Activated naive CD8-positive, alpha-beta T cell treated with anti-CD3 and anti-CD28 coated beads, Interleukin-2, amount 10 ng/mL, durations not matched to agents 7 days and 5 days (primary cell): ENCODE measurements at regions not wholly inside any gene's neighbourhood (a gene's known extent, or its start where the extent isn't known, plus 50 kb on each side); places are given as distances from the start of the nearest gene placed in this dataset.

Experiments used
- ATAC-seq: fragments of 150-1000 bp; cut with Tn5 transposase; one replicate; pipeline ENCODE4 v1.10.0; 2021; ENCODE audit warnings: low read depth, moderate library complexity
- POLR2A ChIA-PET: fragments of 350-600 bp; sonication (Branson Sonifier 250); formaldehyde crosslinking; loops from one replicate; lab custom pipeline; 2021; ENCODE audit warnings: antibody characterized with exemption; lab: Charles Lee
- DNase-seq: peaks from one replicate; pipeline ENCODE4 v3.0.0; 2021
- H3K27ac Mint-ChIP-seq: one replicate; pipeline ENCODE4 v1.8.0; 2022; ENCODE audit warnings: mild to moderate bottlenecking, mixed read lengths
- H3K27me3 Mint-ChIP-seq: one replicate; pipeline ENCODE4 v1.8.0; 2022; ENCODE audit warnings: mild to moderate bottlenecking, moderate library complexity, mixed read lengths
- H3K36me3 Mint-ChIP-seq: one replicate; pipeline ENCODE4 v1.8.0; 2021; ENCODE audit warnings: mild to moderate bottlenecking, mixed read lengths
- H3K4me1 Mint-ChIP-seq: one replicate; pipeline ENCODE4 v1.8.0; 2021; ENCODE audit warnings: mixed read lengths
- H3K4me3 Mint-ChIP-seq: one replicate; pipeline ENCODE4 v1.8.0; 2022; ENCODE audit warnings: mild to moderate bottlenecking, moderate library complexity, mixed read lengths
- H3K9me3 Mint-ChIP-seq: one replicate; pipeline ENCODE4 v1.8.0; 2021; ENCODE audit warnings: mixed read lengths

DNA sequence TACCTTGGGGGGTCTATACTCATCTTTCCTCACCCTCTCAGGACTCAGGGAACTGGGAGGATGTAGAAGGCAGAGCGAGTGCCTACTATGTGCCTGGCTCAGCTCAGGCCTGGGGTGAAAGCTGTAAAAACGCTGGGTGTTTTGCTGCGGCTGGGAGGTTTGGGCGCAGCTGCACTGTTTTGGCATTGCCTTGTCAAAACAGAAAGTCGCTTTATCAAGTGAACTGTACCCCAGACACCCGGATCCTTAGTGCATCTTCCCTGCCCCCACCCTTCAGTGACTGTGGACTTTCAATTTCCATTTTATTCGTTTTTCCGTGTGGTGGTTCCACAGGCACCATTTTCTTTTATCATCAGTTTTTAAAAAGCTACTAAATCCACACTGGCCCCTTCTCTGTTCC is 86.7 kb upstream of the ZNF716 start:
- H3K9me3 Mint-ChIP-seq, result peaks cover 29% of the 10 kb centered on the region
- H3K36me3 Mint-ChIP-seq, result peaks cover 2% of the 10 kb centered on the region
- no peak overlapping the region for H3K27ac Mint-ChIP-seq
- no peak for DNase-seq
- POLR2A ChIA-PET, result no interaction called here
- no peak overlapping the region for H3K4me3 Mint-ChIP-seq
- no peaks in the 10 kb centered on the region for H3K4me1 Mint-ChIP-seq
- H3K27me3 Mint-ChIP-seq, result no peaks in the 10 kb centered on the region
- ATAC-seq, result no peak

DNA sequence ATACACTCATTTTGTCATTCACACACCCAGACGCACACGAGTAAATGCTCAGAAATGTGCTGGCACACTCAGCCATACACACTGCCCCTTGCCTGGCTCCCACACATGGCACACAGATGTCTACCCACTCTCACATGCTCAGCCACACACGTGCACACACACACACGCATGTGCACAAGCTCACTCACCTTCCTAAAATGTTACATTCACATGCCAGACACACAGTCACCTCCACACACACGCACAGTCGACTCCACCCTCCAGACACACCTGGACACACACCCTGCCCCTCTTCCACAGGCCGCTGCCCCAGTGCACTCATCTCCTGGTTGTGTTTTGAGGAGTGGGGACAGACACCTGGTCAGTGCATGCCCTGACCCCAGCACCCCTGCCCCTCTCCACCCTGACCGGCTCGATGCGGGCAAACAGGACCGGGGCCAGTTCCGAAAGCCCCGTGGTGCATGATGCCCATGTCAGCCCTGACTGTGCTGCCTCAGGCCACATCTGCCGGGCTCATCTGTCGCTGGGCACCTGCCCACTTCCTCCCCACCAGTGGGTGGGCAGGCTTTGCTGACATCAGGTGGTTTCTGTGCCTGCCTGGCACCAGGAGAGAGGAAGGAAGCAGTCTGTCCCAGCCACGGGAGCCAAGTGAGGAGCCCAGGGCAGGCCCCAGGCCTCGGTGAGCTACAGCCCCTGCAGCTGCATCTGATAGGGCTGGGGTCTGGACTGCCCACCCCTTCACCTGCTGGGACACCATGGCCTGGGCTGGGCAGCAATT is 84.9 kb upstream of the ZNF716 start:
- Mint-ChIP-seq H3K9me3 (peaks cover 24% of the 10 kb centered on the region), H3K4me1 (no peaks in the 10 kb centered on the region), H3K36me3 (no peaks in the 10 kb centered on the region), H3K27me3 (no peaks in the 10 kb centered on the region), H3K27ac (no peak overlapping the region), H3K4me3 (no peak overlapping the region)
- DNase-seq, result no peak
- no peak for ATAC-seq
- POLR2A ChIA-PET, result no interaction called here

DNA sequence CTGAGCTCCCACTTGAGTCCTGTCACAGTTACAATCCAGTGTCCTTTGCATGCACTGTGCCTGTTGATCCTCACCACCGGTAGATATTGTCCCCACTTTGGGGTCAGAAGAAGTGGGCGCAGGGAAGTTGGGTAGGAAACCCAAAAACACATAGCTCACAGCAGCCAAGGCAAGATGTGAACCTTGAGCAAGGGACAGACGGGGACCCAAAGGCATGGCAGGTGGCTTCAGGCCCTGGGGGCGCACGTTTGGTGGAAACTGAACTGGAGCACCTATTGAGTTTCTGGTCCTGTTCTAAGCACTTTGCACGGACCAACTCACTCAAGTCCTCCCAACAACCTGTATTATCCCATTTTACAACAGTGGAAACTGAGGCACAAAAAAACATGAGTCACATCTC is 82.8 kb upstream of the ZNF716 start:
- no peak overlapping the region for H3K4me3 Mint-ChIP-seq
- no peaks in the 10 kb centered on the region for H3K4me1 Mint-ChIP-seq
- H3K36me3 Mint-ChIP-seq, result no peaks in the 10 kb centered on the region
- no peak overlapping the region for H3K27ac Mint-ChIP-seq
- no peak for DNase-seq
- ATAC-seq, result no peak
- POLR2A ChIA-PET, result no interaction called here
- no peaks in the 10 kb centered on the region for H3K27me3 Mint-ChIP-seq
- H3K9me3 Mint-ChIP-seq, result peaks cover 29% of the 10 kb centered on the region

DNA sequence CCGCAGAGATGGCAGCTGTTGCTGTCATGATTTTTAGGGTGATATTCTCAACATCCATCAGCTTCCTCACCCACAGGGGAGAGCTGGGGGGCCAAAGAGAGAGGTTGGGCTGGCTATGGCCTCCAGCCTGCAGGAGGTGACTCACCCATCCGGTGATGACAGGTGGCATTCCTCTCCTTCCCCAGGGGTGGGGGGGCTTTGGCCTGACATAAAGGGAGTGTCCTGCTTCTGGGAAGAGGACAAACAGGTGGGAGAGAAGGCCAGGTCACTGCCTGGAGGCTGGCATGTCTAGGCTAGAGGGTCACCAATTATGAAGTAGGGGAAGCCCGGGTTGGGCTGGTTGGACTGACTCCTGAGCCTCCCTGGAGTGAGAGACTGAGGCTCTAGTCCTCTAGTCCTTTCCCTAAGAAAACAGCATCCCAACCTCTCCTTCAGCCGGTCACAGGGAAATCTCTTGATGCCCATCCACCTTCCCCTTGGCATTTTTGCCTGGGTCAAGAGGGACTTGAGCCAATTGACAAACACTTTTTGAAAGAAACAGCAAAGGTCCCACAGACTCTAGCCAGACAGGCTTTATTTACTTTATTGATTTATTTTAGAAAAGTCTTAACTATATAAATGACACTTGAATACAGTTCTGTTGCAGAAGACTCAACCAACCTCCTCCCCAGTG is 79.8 kb upstream of the ZNF716 start:
- H3K27ac Mint-ChIP-seq, result no peak overlapping the region
- H3K36me3 Mint-ChIP-seq, result peaks cover 2% of the 10 kb centered on the region
- no peak overlapping the region for H3K4me3 Mint-ChIP-seq
- DNase-seq, result no peak
- POLR2A ChIA-PET, result no interaction called here
- H3K4me1 Mint-ChIP-seq, result no peaks in the 10 kb centered on the region
- peaks cover 38% of the 10 kb centered on the region for H3K9me3 Mint-ChIP-seq
- ATAC-seq, result no peak
- H3K27me3 Mint-ChIP-seq, result no peaks in the 10 kb centered on the region

DNA sequence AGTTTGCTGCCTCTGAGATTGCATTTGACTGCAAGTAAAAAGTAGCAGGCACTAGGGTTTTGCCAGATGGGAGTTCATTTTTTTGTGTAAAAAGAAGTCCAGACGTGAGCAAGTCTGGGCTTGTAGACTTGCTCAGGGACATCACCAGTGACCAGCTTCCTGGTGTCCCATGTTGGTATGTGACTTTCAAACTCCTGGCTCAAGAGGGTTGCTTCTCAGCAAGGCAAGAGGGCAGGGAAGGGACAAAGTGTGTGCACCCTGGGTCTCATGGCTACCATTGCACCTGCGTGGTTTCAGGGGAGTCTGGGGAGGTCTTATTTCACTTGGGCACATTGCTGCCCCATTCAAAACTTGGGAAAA is 79.3 kb upstream of the ZNF716 start:
- peaks cover 2% of the 10 kb centered on the region for H3K36me3 Mint-ChIP-seq
- no peak overlapping the region for H3K4me3 Mint-ChIP-seq
- ATAC-seq (no peak), DNase-seq (no peak)
- H3K4me1 Mint-ChIP-seq, result no peaks in the 10 kb centered on the region
- H3K27ac Mint-ChIP-seq, result no peak overlapping the region
- POLR2A ChIA-PET, result no interaction called here
- peaks cover 40% of the 10 kb centered on the region for H3K9me3 Mint-ChIP-seq
- H3K27me3 Mint-ChIP-seq, result no peaks in the 10 kb centered on the region

DNA sequence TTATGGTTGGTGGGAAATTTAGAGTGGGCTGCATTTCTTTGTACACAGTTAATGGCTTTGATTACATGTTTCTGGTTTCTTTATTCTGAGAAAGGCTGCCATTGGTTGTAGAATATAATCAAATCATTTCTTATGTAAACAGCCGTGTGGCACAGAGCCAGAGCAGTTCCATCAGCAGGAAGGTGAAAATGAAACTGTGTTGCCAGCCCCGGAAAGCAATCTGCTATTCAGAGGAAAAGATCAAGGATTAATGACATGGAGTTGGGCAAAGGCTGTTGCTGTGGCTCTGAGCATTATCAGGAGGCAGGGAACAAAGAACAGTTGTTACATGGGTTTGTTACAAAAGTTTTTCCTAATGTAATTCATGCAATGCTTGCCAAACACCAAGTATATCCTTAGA is 74.2 kb upstream of the ZNF716 start:
- ATAC-seq (no peak), DNase-seq (no peak)
- Mint-ChIP-seq H3K4me3 (no peak overlapping the region), H3K27me3 (no peaks in the 10 kb centered on the region), H3K27ac (no peak overlapping the region), H3K9me3 (peaks cover 37% of the 10 kb centered on the region), H3K36me3 (peaks cover 2% of the 10 kb centered on the region), H3K4me1 (no peaks in the 10 kb centered on the region)
- POLR2A ChIA-PET, result no interaction called here

DNA sequence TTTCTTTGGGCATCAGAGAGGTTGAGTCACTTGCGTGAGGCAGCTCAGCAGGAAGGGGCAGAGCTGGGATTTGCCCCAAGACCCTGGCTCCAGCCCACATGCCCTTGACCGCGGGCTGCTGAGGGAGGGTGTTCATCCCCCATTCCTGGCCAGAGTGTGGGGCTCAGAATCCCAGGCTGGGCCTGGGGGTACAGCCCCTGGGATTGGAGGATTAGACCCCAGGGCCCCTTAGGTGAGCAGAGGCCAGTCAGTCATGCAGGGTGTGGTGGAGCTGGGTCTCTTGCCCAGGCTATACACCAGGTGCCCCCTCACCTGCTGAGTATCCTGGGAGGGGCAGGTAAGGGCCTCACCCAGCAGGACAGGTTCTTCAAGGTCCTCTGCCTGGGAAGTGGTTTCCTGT is 68.4 kb upstream of the ZNF716 start:
- Mint-ChIP-seq H3K27me3 (no peaks in the 10 kb centered on the region), H3K4me1 (no peaks in the 10 kb centered on the region), H3K9me3 (peaks cover 15% of the 10 kb centered on the region), H3K36me3 (no peaks in the 10 kb centered on the region), H3K27ac (no peak overlapping the region), H3K4me3 (no peak overlapping the region)
- no peak for ATAC-seq
- POLR2A ChIA-PET, result no interaction called here
- no peak for DNase-seq

DNA sequence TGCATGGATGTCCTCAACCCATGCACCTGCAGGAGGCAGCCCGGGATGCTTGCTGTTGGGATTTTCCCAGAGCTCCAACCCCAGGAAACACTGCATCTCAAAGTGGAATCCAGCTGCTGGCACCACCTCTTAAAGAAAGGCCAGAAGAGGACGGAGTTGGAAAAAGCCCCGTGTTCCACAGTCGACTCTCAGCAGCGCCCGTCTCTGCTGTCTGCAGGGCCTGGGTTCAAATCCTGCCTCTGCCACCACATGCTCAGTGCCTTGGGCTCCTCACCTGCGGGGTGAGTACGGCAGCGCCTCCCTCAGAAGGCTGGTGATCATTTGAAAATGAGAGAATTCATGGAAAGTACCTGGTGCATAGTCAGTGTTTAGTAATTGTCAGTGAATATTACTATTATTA is 65.6 kb upstream of the ZNF716 start:
- ATAC-seq, result no peak
- Mint-ChIP-seq H3K4me3 (no peak overlapping the region), H3K27ac (no peak overlapping the region), H3K36me3 (no peaks in the 10 kb centered on the region), H3K27me3 (no peaks in the 10 kb centered on the region), H3K4me1 (no peaks in the 10 kb centered on the region), H3K9me3 (peaks cover 18% of the 10 kb centered on the region)
- no peak for DNase-seq
- POLR2A ChIA-PET, result no interaction called here

DNA sequence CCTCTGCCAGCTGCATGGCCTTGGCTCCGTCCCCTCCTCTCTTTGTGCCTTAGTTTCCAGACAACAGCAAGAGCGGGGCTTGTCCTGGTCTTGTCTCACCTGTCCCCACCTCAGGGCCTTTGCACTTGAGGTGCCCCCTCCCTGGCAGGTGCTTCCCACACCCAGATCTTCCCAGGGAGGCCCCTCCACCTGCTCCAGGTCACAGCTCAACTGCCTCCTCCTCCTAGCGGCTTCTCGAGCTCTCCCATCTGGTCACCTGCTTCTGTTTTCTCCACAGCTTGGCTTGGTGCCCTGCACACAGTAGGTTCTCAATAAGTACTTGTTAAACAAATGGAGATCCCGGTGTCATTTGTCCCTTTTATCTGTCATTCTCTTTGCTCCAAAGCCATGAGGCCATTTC is 64.3 kb upstream of the ZNF716 start:
- H3K36me3 Mint-ChIP-seq, result no peaks in the 10 kb centered on the region
- H3K27me3 Mint-ChIP-seq, result no peaks in the 10 kb centered on the region
- ATAC-seq (no peak), DNase-seq (no peak)
- H3K4me3 Mint-ChIP-seq, result no peak overlapping the region
- POLR2A ChIA-PET, result no interaction called here
- H3K4me1 Mint-ChIP-seq, result no peaks in the 10 kb centered on the region
- H3K9me3 Mint-ChIP-seq, result peaks cover 24% of the 10 kb centered on the region
- no peak overlapping the region for H3K27ac Mint-ChIP-seq

DNA sequence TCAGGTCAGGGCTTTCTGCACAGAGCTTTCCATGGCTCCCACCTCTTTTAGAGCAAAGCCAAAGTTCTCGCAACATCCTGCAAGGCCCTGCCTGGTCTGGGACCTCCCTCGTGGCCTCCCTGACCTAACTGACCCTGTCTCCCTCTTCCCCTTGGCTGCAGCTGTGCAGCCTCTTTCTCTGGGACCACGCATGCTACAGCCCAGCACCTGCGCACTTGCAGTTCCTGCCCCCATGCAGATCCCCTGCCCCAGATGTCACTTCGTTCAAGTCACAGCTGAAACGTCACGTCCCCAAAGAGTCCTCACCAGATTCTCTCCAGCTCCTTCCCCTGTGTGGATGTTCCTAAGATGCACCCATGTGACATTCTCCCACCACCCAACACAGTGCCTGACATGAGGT is 61.2 kb upstream of the ZNF716 start:
- Mint-ChIP-seq H3K36me3 (no peaks in the 10 kb centered on the region), H3K9me3 (peaks cover 23% of the 10 kb centered on the region), H3K27me3 (no peaks in the 10 kb centered on the region), H3K4me1 (no peaks in the 10 kb centered on the region), H3K27ac (no peak overlapping the region), H3K4me3 (no peak overlapping the region)
- POLR2A ChIA-PET, result no interaction called here
- no peak for ATAC-seq
- DNase-seq, result no peak

DNA sequence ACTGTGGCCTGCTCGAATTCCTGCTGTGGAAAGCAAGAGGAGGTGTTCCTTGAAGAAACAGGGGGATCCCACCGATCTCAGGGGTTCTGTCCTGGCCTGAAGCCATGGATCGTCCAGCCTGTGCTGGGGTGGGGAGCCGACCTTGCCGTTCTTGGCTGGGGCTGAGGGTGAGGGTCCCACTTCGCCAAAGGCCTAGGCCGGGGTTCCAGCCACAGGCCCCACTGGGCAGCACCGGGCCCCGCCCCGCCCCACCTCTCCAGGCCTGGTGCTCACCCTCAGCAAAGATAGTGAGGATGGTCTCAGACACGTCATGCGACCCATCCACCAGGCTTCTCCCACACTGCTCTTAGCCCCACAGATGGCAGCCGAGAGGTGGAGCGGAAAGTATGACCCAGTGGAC is 51.4 kb upstream of the ZNF716 start:
- Mint-ChIP-seq H3K4me1 (no peaks in the 10 kb centered on the region), H3K4me3 (no peak overlapping the region), H3K27ac (no peak overlapping the region), H3K9me3 (peaks cover 17% of the 10 kb centered on the region), H3K36me3 (no peaks in the 10 kb centered on the region), H3K27me3 (no peaks in the 10 kb centered on the region)
- POLR2A ChIA-PET, result no interaction called here
- DNase-seq (no peak), ATAC-seq (no peak)

DNA sequence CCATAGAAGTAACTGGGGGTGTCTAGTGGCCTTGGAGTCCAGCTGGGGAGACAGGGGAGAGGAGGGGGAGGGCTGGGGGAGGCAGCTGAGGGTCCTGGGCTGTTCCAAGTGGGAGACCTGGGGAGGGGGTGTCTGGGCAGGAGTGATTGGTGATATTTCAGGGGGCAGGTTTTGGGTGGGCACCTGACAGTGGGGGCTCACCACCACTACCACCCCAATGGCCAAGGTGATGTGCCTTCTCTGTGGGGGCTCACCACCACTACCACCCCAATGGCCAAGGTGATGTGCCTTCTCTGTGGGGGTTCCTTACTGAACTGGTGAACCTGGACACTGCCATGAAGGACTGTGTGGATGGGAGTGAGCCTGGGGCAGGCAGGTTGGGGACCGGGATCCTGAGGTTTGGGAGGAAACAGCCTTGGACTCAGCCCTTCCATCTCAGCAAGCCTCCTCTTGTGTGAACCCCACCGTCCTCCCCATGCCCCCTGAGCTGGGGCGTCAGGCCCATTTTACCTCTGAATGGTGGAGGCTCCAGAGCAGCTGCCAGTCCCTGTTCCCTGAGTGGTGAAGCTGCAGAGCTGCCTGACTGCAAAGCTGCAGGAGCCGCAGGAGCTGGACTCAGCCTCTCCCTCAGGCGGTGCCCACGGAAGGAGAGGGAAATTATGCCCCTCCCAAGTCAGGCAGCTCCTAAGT is 50.6 kb upstream of the ZNF716 start:
- Mint-ChIP-seq H3K36me3 (peaks cover 2% of the 10 kb centered on the region), H3K9me3 (peaks cover 18% of the 10 kb centered on the region), H3K27ac (no peak overlapping the region), H3K4me3 (no peak overlapping the region), H3K27me3 (no peaks in the 10 kb centered on the region), H3K4me1 (no peaks in the 10 kb centered on the region)
- POLR2A ChIA-PET, result no interaction called here
- ATAC-seq (no peak), DNase-seq (no peak)

DNA sequence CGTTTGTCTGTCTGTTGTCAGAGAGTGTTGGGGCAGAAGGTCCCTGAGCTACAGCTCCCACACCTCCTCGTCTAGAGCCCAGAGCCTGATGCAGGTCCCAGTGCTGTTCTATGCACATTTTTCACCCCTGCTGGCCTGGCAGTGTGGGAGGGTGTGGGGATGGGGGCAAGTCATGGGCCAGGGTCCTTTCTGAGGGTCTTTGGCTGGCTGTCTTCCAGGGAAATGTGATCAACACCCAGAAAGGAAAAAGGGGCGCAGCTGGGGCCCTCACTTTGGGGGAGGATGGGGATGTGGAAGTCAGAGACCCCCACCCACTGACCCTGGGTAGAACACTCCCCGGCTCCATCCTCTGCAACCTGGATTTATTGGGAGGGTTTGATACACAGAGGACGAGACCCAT is 50.0 kb upstream of the ZNF716 start:
- Mint-ChIP-seq H3K4me3 (no peak overlapping the region), H3K9me3 (peaks cover 16% of the 10 kb centered on the region), H3K27me3 (no peaks in the 10 kb centered on the region), H3K27ac (no peak overlapping the region), H3K4me1 (no peaks in the 10 kb centered on the region), H3K36me3 (peaks cover 2% of the 10 kb centered on the region)
- DNase-seq (no peak), ATAC-seq (no peak)
- POLR2A ChIA-PET, result no interaction called here
